ENCODE measurements at regions not wholly inside any gene's neighbourhood (a gene's known extent, or its start where the extent isn't known, plus 50 kb on each side); places are given as distances from the start of the nearest gene placed in this dataset.

GRCh38 chr11:92790366-92790765, 179.1 kb upstream of the MTNR1B start:
- dilution Hi-C loops (cut with MboI; ENCODE audit: extremely low pct_ligation_motif_present, low sequenced_read_pairs) = no loop called here
- Histone ChIP-seq H3K79me2 (ENCODE audit: control insufficient read depth, insufficient read depth, low read length) (no peaks in the 10 kb centered on the region), H4K20me1 (ENCODE audit: control insufficient read depth, extremely low read depth, insufficient read depth, low read length) (no peaks in the 10 kb centered on the region), H3K9ac (ENCODE audit: control insufficient read depth, extremely low read depth, insufficient read depth, low read length) (no peak overlapping the region), H3K4me1 (ENCODE audit: control insufficient read depth, extremely low read depth, insufficient read depth, low read length) (no peaks in the 10 kb centered on the region), H3K4me2 (ENCODE audit: control insufficient read depth, extremely low read depth, insufficient read depth, low read depth, low read length) (no peak overlapping the region), H3K9me1 (ENCODE audit: control insufficient read depth, extremely low read depth, insufficient read depth, low read length) (no peaks in the 10 kb centered on the region), H3K4me3 (ENCODE audit: control insufficient read depth in 2 of 3, extremely low read depth in 1 of 3, insufficient read depth in 2 of 3, low read depth in 1 of 3, low read length in 3 of 3) (no peak overlapping the region), H3K27me3 (ENCODE audit: control insufficient read depth, extremely low read depth, insufficient read depth, low read length) (peaks cover 5% of the 10 kb centered on the region), H2AFZ (ENCODE audit: control insufficient read depth, low read length) (no peak overlapping the region), H3K9me3 (ENCODE audit: control insufficient read depth, low read depth, low read length) (no peaks in the 10 kb centered on the region), H3K36me3 (ENCODE audit: control insufficient read depth in 2 of 2, extremely low read depth in 1 of 2, insufficient read depth in 2 of 2, low read length in 2 of 2) (no peaks in the 10 kb centered on the region), H3K27ac (ENCODE audit: control insufficient read depth, insufficient read depth, low read length) (no peak overlapping the region)
- TF ChIP-seq EZH2 (IDR thresholded peaks at IDR 0.05; ENCODE audit: low read length) = no peak
- TF ChIP-seq, protein P1, sequence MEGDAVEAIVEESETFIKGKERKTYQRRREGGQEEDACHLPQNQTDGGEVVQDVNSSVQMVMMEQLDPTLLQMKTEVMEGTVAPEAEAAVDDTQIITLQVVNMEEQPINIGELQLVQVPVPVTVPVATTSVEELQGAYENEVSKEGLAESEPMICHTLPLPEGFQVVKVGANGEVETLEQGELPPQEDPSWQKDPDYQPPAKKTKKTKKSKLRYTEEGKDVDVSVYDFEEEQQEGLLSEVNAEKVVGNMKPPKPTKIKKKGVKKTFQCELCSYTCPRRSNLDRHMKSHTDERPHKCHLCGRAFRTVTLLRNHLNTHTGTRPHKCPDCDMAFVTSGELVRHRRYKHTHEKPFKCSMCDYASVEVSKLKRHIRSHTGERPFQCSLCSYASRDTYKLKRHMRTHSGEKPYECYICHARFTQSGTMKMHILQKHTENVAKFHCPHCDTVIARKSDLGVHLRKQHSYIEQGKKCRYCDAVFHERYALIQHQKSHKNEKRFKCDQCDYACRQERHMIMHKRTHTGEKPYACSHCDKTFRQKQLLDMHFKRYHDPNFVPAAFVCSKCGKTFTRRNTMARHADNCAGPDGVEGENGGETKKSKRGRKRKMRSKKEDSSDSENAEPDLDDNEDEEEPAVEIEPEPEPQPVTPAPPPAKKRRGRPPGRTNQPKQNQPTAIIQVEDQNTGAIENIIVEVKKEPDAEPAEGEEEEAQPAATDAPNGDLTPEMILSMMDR (optimal IDR thresholded peaks at IDR 0.05 in 1 of 3, IDR thresholded peaks at IDR 0.05 in 1 of 3, conservative IDR thresholded peaks at IDR 0.05 in 1 of 3; ENCODE audit: extremely low read depth in 1 of 3, insufficient read depth in 2 of 3, low read length in 3 of 3) = no peak
- FAIRE-seq = no peak
- no peak for DNase-seq (ENCODE audit: low read depth, low spot score)

- Histone ChIP-seq H3K4me2 (ENCODE audit: control insufficient read depth, extremely low read depth, insufficient read depth, low read depth, low read length) (no peak overlapping the region), H3K79me2 (ENCODE audit: control insufficient read depth, insufficient read depth, low read length) (no peaks in the 10 kb centered on the region), H3K27ac (ENCODE audit: control insufficient read depth, insufficient read depth, low read length) (no peak overlapping the region), H3K4me3 (ENCODE audit: control insufficient read depth in 2 of 3, extremely low read depth in 1 of 3, insufficient read depth in 2 of 3, low read depth in 1 of 3, low read length in 3 of 3) (no peak overlapping the region), H3K9ac (ENCODE audit: control insufficient read depth, extremely low read depth, insufficient read depth, low read length) (no peak overlapping the region), H4K20me1 (ENCODE audit: control insufficient read depth, extremely low read depth, insufficient read depth, low read length) (no peaks in the 10 kb centered on the region), H3K36me3 (ENCODE audit: control insufficient read depth in 2 of 2, extremely low read depth in 1 of 2, insufficient read depth in 2 of 2, low read length in 2 of 2) (no peaks in the 10 kb centered on the region), H3K27me3 (ENCODE audit: control insufficient read depth, extremely low read depth, insufficient read depth, low read length) (peaks cover 5% of the 10 kb centered on the region), H3K4me1 (ENCODE audit: control insufficient read depth, extremely low read depth, insufficient read depth, low read length) (no peaks in the 10 kb centered on the region), H3K9me1 (ENCODE audit: control insufficient read depth, extremely low read depth, insufficient read depth, low read length) (no peaks in the 10 kb centered on the region), H3K9me3 (ENCODE audit: control insufficient read depth, low read depth, low read length) (no peaks in the 10 kb centered on the region), H2AFZ (ENCODE audit: control insufficient read depth, low read length) (no peak overlapping the region)
- TF ChIP-seq, protein P1 (optimal IDR thresholded peaks at IDR 0.05 in 1 of 3, IDR thresholded peaks at IDR 0.05 in 1 of 3, conservative IDR thresholded peaks at IDR 0.05 in 1 of 3; ENCODE audit: extremely low read depth in 1 of 3, insufficient read depth in 2 of 3, low read length in 3 of 3) = no peak
- dilution Hi-C loops (cut with MboI; ENCODE audit: extremely low pct_ligation_motif_present, low sequenced_read_pairs) = no loop called here
- FAIRE-seq = no peak
- DNase-seq (ENCODE audit: low read depth, low spot score) = no peak
Measured at GRCh38 chr11:92790926-92791616, 178.4 kb upstream of the MTNR1B start.

Data from keratinocyte (primary cell).